ENCODE measurements at regions not wholly inside any gene's neighbourhood (a gene's known extent, or its start where the extent isn't known, plus 50 kb on each side); places are given as distances from the start of the nearest gene placed in this dataset.

GRCh38 chr9:30178610-30179009 is 2205.8 kb upstream of the ACO1 start:
- no peak for TF ChIP-seq CTCF (IDR thresholded peaks at IDR 0.05)
- TF ChIP-seq POLR2A (IDR thresholded peaks at IDR 0.05): no peak
